Neural cell (in vitro differentiated cells): ENCODE measurements at regions not wholly inside any gene's neighbourhood (a gene's known extent, or its start where the extent isn't known, plus 50 kb on each side); places are given as distances from the start of the nearest gene placed in this dataset.

Experiments
- H2AFZ ChIP-seq: fragments of 200-600, 300-800 bp; sonication (generic), shearing (Covaris generic); 2 replicates; pipeline ENCODE4 v1.6.0; 2014; ENCODE audit warnings: low read depth, mild to moderate bottlenecking, antibody characterized with exemption, low read length, moderate library complexity
- H3F3A ChIP-seq: fragments of 200-600 bp; shearing (Covaris generic); 2 replicates; pipeline ENCODE4 v1.6.1; 2016; ENCODE audit warnings: mild to moderate bottlenecking, moderate library complexity, mixed read lengths, antibody characterized with exemption, low read length; ENCODE audit not compliant: insufficient read depth, poor library complexity, severe bottlenecking
- H3K27ac ChIP-seq: fragments of 200-600, 300-800 bp; sonication (generic), shearing (Covaris generic); 2 replicates; pipeline ENCODE4 v1.5.1; 2014; ENCODE audit warnings: mild to moderate bottlenecking, low read length, moderate library complexity
- H3K27me3 ChIP-seq: fragments of 300-800, 200-600 bp; sonication (generic), shearing (Covaris generic); 2 replicates; pipeline ENCODE4 v1.6.0; 2014; ENCODE audit warnings: mild to moderate bottlenecking, low read depth, low read length, moderate library complexity; ENCODE audit not compliant: insufficient read depth
- H3K36me3 ChIP-seq: fragments of 300-800, 200-600 bp; sonication (generic), shearing (Covaris generic); 2 replicates; pipeline ENCODE4 v1.5.1; 2014; ENCODE audit warnings: mild to moderate bottlenecking, antibody characterized with exemption, low read length, moderate library complexity; ENCODE audit not compliant: insufficient read depth
- H3K4me2 ChIP-seq: fragments of 300-800, 200-600 bp; sonication (generic), shearing (Covaris generic); 2 replicates; pipeline ENCODE4 v1.6.0; 2014; ENCODE audit warnings: mild to moderate bottlenecking, low read length
- H3K4me3 ChIP-seq: fragments of 300-800, 200-600 bp; sonication (generic), shearing (Covaris generic); 2 replicates; pipeline ENCODE4 v1.5.1; 2014; ENCODE audit warnings: mild to moderate bottlenecking, low read length, moderate library complexity
- H3K79me2 ChIP-seq: fragments of 200-600 bp; shearing (Covaris generic); replicated peaks from 2 replicates; pipeline ENCODE4 v1.6.0; 2014; ENCODE audit warnings: mild to moderate bottlenecking, low read length, moderate library complexity; ENCODE audit not compliant: insufficient read depth
- H3K9ac ChIP-seq: fragments of 300-800, 200-600 bp; sonication (generic), shearing (Covaris generic); 2 replicates; pipeline ENCODE4 v1.6.1; 2016; ENCODE audit warnings: mild to moderate bottlenecking, low read length, mixed read lengths
- H3K9me2 ChIP-seq: fragments of 200-600 bp; shearing (Covaris generic); 2 replicates; pipeline ENCODE4 v1.6.1; 2016; ENCODE audit warnings: mild to moderate bottlenecking, low read length, mixed read lengths; ENCODE audit not compliant: insufficient read depth
- H3K9me3 ChIP-seq: fragments of 200-600, 300-800 bp; sonication (generic), shearing (Covaris generic); 2 replicates; pipeline ENCODE4 v1.6.1; 2016; ENCODE audit warnings: mild to moderate bottlenecking, mixed run types, low read length, moderate library complexity, mixed read lengths
- H4K20me1 ChIP-seq: fragments of 200-600 bp; shearing (Covaris generic); 2 replicates; pipeline ENCODE4 v1.6.1; 2016; ENCODE audit warnings: mild to moderate bottlenecking, mixed run types; ENCODE audit not compliant: insufficient read depth
- CTCF ChIP-seq: fragments of 450-650 bp; IDR thresholded peaks from 2 replicates; pipeline ENCODE4 v1.5.1; 2014; ENCODE audit warnings: antibody characterized with exemption, mild to moderate bottlenecking, moderate library complexity; ENCODE audit not compliant: poor library complexity, severe bottlenecking
- EP300 ChIP-seq: fragments of 450-650 bp; conservative IDR thresholded peaks from 2 replicates; pipeline ENCODE4 v1.6.1; 2014; ENCODE audit warnings: antibody characterized with exemption, mild to moderate bottlenecking, moderate library complexity; ENCODE audit not compliant: poor library complexity, severe bottlenecking
- EZH2 ChIP-seq: fragments of 200-600, 300-800 bp; shearing (Covaris generic), sonication (generic); IDR thresholded peaks from 2 replicates; pipeline ENCODE4 v1.6.1; 2014; ENCODE audit warnings: antibody characterized with exemption, low read length, borderline replicate concordance, mild to moderate bottlenecking; ENCODE audit not compliant: insufficient read depth, poor library complexity, severe bottlenecking
- MXI1 ChIP-seq: fragments of 450-650 bp; conservative IDR thresholded peaks from 2 replicates; pipeline ENCODE4 v1.6.1; 2014; ENCODE audit warnings: antibody characterized with exemption, mild to moderate bottlenecking; ENCODE audit not compliant: poor library complexity, severe bottlenecking
- POLR2AphosphoS5 ChIP-seq: IDR thresholded peaks from 2 replicates; pipeline ENCODE4 v1.6.1; 2012
- RAD21 ChIP-seq: fragments of 450-650 bp; conservative IDR thresholded peaks from 2 replicates; pipeline ENCODE4 v1.6.1; 2014; ENCODE audit warnings: antibody characterized with exemption, mild to moderate bottlenecking, moderate library complexity
- REST ChIP-seq: IDR thresholded peaks from 2 replicates; pipeline ENCODE4 v1.6.1; 2012; ENCODE audit warnings: borderline replicate concordance
- SMC3 ChIP-seq: fragments of 450-650 bp; conservative IDR thresholded peaks from 2 replicates; pipeline ENCODE4 v1.6.1; 2014; ENCODE audit warnings: antibody characterized with exemption, mild to moderate bottlenecking, moderate library complexity; ENCODE audit not compliant: poor library complexity
- TAF1 ChIP-seq: IDR thresholded peaks from 2 replicates; pipeline ENCODE4 v1.6.1; 2012; ENCODE audit warnings: low read depth

- no peak for TF ChIP-seq POLR2AphosphoS5
- no peak for TF ChIP-seq MXI1
- no peak overlapping the region for H2AFZ ChIP-seq
- no peaks in the 10 kb centered on the region for H3K9me3 ChIP-seq
- H3K9ac ChIP-seq: no peak overlapping the region
- no peak overlapping the region for H3K4me3 ChIP-seq
- H3K9me2 ChIP-seq: no peaks in the 10 kb centered on the region
- no peaks in the 10 kb centered on the region for H3K36me3 ChIP-seq
- H4K20me1 ChIP-seq: no peaks in the 10 kb centered on the region
- no peak overlapping the region for H3K4me2 ChIP-seq
- no peak overlapping the region for H3K27ac ChIP-seq
- H3K27me3 ChIP-seq: no peaks in the 10 kb centered on the region
- H3F3A ChIP-seq: no peaks in the 10 kb centered on the region
- no peaks in the 10 kb centered on the region for H3K79me2 ChIP-seq
Measured at GRCh38 chr4:14644580-14645282, 357.6 kb upstream of the CPEB2 start.

GRCh38 chr4:14646831-14647230 lies 355.4 kb upstream of the CPEB2 start:
- Histone ChIP-seq H2AFZ (no peak overlapping the region), H3K36me3 (no peaks in the 10 kb centered on the region), H3K27ac (no peak overlapping the region), H3K9ac (no peak overlapping the region), H3K79me2 (no peaks in the 10 kb centered on the region), H4K20me1 (no peaks in the 10 kb centered on the region), H3F3A (no peaks in the 10 kb centered on the region), H3K27me3 (no peaks in the 10 kb centered on the region), H3K4me3 (no peak overlapping the region), H3K4me2 (no peak overlapping the region), H3K9me3 (no peaks in the 10 kb centered on the region), H3K9me2 (no peaks in the 10 kb centered on the region)
- TF ChIP-seq EP300 (no peak), POLR2AphosphoS5 (no peak), EZH2 (no peak), RAD21 (no peak)

- H3K4me3 ChIP-seq: no peak overlapping the region
- no peak overlapping the region for H3K9ac ChIP-seq
- H3K9me3 ChIP-seq: no peaks in the 10 kb centered on the region
- no peak overlapping the region for H3K27ac ChIP-seq
- no peaks in the 10 kb centered on the region for H3K27me3 ChIP-seq
- H3K36me3 ChIP-seq: no peaks in the 10 kb centered on the region
- no peak overlapping the region for H3K4me2 ChIP-seq
- no peaks in the 10 kb centered on the region for H3K79me2 ChIP-seq
- TF ChIP-seq CTCF (no peak), RAD21 (no peak), EP300 (no peak), TAF1 (no peak)
- H3K9me2 ChIP-seq: no peaks in the 10 kb centered on the region
- H4K20me1 ChIP-seq: no peaks in the 10 kb centered on the region
- H3F3A ChIP-seq: no peaks in the 10 kb centered on the region
- H2AFZ ChIP-seq: no peak overlapping the region
Measured at GRCh38 chr4:14650127-14650526, 352.2 kb upstream of the CPEB2 start.

GRCh38 chr4:14652522-14652921 lies 349.8 kb upstream of the CPEB2 start:
- H3K4me3 ChIP-seq: no peak overlapping the region
- H3F3A ChIP-seq: no peaks in the 10 kb centered on the region
- TF ChIP-seq CTCF: no peak
- TF ChIP-seq POLR2AphosphoS5: no peak
- TF ChIP-seq EZH2: no peak
- no peak for TF ChIP-seq RAD21
- no peak for TF ChIP-seq EP300
- TF ChIP-seq MXI1: no peak
- no peak for TF ChIP-seq TAF1
- no peak for TF ChIP-seq REST
- TF ChIP-seq SMC3: no peak
- no peak overlapping the region for H2AFZ ChIP-seq
- no peak overlapping the region for H3K4me2 ChIP-seq
- H3K36me3 ChIP-seq: no peaks in the 10 kb centered on the region
- no peaks in the 10 kb centered on the region for H4K20me1 ChIP-seq
- H3K9me2 ChIP-seq: no peaks in the 10 kb centered on the region
- no peaks in the 10 kb centered on the region for H3K27me3 ChIP-seq
- no peak overlapping the region for H3K9ac ChIP-seq
- no peaks in the 10 kb centered on the region for H3K9me3 ChIP-seq
- no peaks in the 10 kb centered on the region for H3K79me2 ChIP-seq
- H3K27ac ChIP-seq: no peak overlapping the region
